H1 (cell line): ENCODE measurements at regions not wholly inside any gene's neighbourhood (a gene's known extent, or its start where the extent isn't known, plus 50 kb on each side); places are given as distances from the start of the nearest gene placed in this dataset.

Experiments used
- CTCF ChIA-PET: fragments of 300-600 bp; sonication (Branson Sonifier 250); formaldehyde crosslinking; loops from one replicate; lab custom pipeline; 2021; ENCODE audit not compliant: partially characterized antibody; lab: Charles Lee
- POLR2A ChIA-PET: fragments of 300-600 bp; sonication (Branson Sonifier 250); formaldehyde crosslinking; loops from one replicate; lab custom pipeline; 2021; ENCODE audit warnings: inconsistent platforms; ENCODE audit not compliant: partially characterized antibody; lab: Charles Lee
- DNase-seq, 2 experiments: peaks; one replicate each; pipeline versions ENCODE4 v3.0.0 to v3.0.0-alpha.2; 2010 to 2022; ENCODE audit warnings: low spot score in 2 of 2, low read depth in 1 of 2, mixed read lengths in 1 of 2
- FAIRE-seq: peaks from 2 replicates; lab custom pipeline; 2011; peaks lifted over from hg19 to GRCh38; lab: Jason Lieb, UNC
- H2AFZ ChIP-seq: 2 replicates; pipeline ENCODE4 v1.8.1; 2012; ENCODE audit warnings: low read length, inconsistent platforms
- H2AK5ac ChIP-seq: 2 replicates; pipeline ENCODE4 v1.6.1; 2013; ENCODE audit warnings: low read depth, low read length
- H2BK120ac ChIP-seq: replicated peaks from 2 replicates; pipeline ENCODE3; 2013; ENCODE audit warnings: low read depth, low read length, inconsistent platforms
- H2BK12ac ChIP-seq: 2 replicates; pipeline ENCODE4 v1.6.1; 2013; ENCODE audit warnings: low read depth, low read length
- H2BK15ac ChIP-seq: 2 replicates; pipeline ENCODE4 v1.6.1; 2013; ENCODE audit warnings: low read length
- H2BK20ac ChIP-seq: 2 replicates; pipeline ENCODE4 v1.6.1; 2013; ENCODE audit warnings: low read length
- H2BK5ac ChIP-seq: 2 replicates; pipeline ENCODE4 v1.6.1; 2013; ENCODE audit warnings: low read depth, low read length
- H3K14ac ChIP-seq: 2 replicates; pipeline ENCODE4 v1.6.1; 2013; ENCODE audit warnings: inconsistent platforms; ENCODE audit not compliant: insufficient read length
- H3K18ac ChIP-seq: 2 replicates; pipeline ENCODE4 v1.6.1; 2013; ENCODE audit warnings: low read length; ENCODE audit errors: extremely low read depth
- H3K23ac ChIP-seq: 2 replicates; pipeline ENCODE4 v1.6.1; 2013; ENCODE audit warnings: inconsistent platforms; ENCODE audit not compliant: insufficient read length
- H3K23me2 ChIP-seq: 2 replicates; pipeline ENCODE4 v1.6.1; 2013; ENCODE audit warnings: low read depth, low read length
- H3K27ac ChIP-seq: 2 replicates; pipeline ENCODE4 v1.6.1; 2011; ENCODE audit warnings: low read depth, low read length, inconsistent platforms
- H3K27me3 ChIP-seq, 4 experiments: replicated peaks in 1 of 4; 1 replicate in 1 of 4; 2 replicates in 3 of 4; pipeline versions ENCODE4 v1.6.1 to v1.8.1; 2011 to 2013; ENCODE audit warnings: low read length in 3 of 4, mild to moderate bottlenecking in 3 of 4, inconsistent platforms in 2 of 4, mixed read lengths in 2 of 4, moderate library complexity in 1 of 4; ENCODE audit not compliant: control insufficient read depth in 3 of 4, insufficient read depth in 3 of 4; ENCODE audit errors: extremely low read depth in 1 of 4
- H3K36me3 ChIP-seq, 4 experiments: 2 replicates each; pipeline versions ENCODE4 v1.6.1 to v1.8.1; 2011 to 2013; ENCODE audit warnings: mild to moderate bottlenecking in 4 of 4, low read length in 3 of 4, moderate library complexity in 2 of 4, control low read depth in 1 of 4, inconsistent platforms in 1 of 4; ENCODE audit not compliant: insufficient read depth in 4 of 4, control insufficient read depth in 2 of 4
- H3K4ac ChIP-seq: replicated peaks from 2 replicates; pipeline ENCODE3; 2013; ENCODE audit warnings: low read length, low read depth, mixed read lengths, inconsistent platforms; ENCODE audit not compliant: insufficient read length
- H3K4me1 ChIP-seq, 4 experiments: replicated peaks in 1 of 4; 1 replicate in 1 of 4; 2 replicates in 3 of 4; pipeline versions ENCODE4 v1.6.1 to v1.8.1; 2011 to 2013; ENCODE audit warnings: low read length in 3 of 4, inconsistent platforms in 2 of 4, mixed read lengths in 1 of 4; ENCODE audit not compliant: insufficient read depth in 4 of 4, control insufficient read depth in 3 of 4
- H3K4me2 ChIP-seq, 2 experiments: 2 replicates each; pipeline versions ENCODE4 v1.6.1 to v1.8.1; 2011 to 2013; ENCODE audit warnings: low read depth in 2 of 2, low read length in 2 of 2, control low read depth in 1 of 2, inconsistent platforms in 1 of 2, mild to moderate bottlenecking in 1 of 2; ENCODE audit not compliant: insufficient read depth in 1 of 2
- H3K4me3 ChIP-seq, 4 experiments: fragments of 200-600, 300-600 bp in 1 of 4; sonication (generic), shearing (Covaris generic), sonication (Bioruptor Twin) in 1 of 4; 2 replicates each; pipeline versions ENCODE4 v1.5.1 to v1.8.1; 2011 to 2016; ENCODE audit warnings: low read length in 4 of 4, low read depth in 3 of 4, control low read depth in 2 of 4, inconsistent platforms in 2 of 4, mild to moderate bottlenecking in 2 of 4, mixed read lengths in 1 of 4, moderate library complexity in 1 of 4; ENCODE audit not compliant: insufficient read depth in 2 of 4; ENCODE audit errors: extremely low read depth in 1 of 4
- H3K56ac ChIP-seq: replicated peaks from 2 replicates; pipeline ENCODE3; 2013; ENCODE audit warnings: low read depth, mild to moderate bottlenecking, mixed read lengths, low read length, inconsistent platforms; ENCODE audit not compliant: insufficient read length
- H3K79me1 ChIP-seq: 2 replicates; pipeline ENCODE4 v1.6.1; 2013; ENCODE audit warnings: low read depth, low read length, control low read depth
- H3K79me2 ChIP-seq, 2 experiments: 2 replicates each; pipeline versions ENCODE4 v1.6.1 to v1.8.1; 2012 to 2013; ENCODE audit warnings: low read length in 2 of 2, mild to moderate bottlenecking in 2 of 2, inconsistent platforms in 1 of 2; ENCODE audit not compliant: insufficient read depth in 2 of 2, control insufficient read depth in 1 of 2
- H3K9ac ChIP-seq, 4 experiments: replicated peaks in 1 of 4; 1 replicate in 1 of 4; 2 replicates in 3 of 4; pipeline versions ENCODE4 v1.6.1 to v1.8.1; 2011 to 2013; ENCODE audit warnings: low read depth in 3 of 4, low read length in 3 of 4, control low read depth in 2 of 4, mild to moderate bottlenecking in 2 of 4, moderate library complexity in 2 of 4, inconsistent platforms in 1 of 4; ENCODE audit errors: extremely low read depth in 1 of 4
- H3K9me3 ChIP-seq, 2 experiments: 2 replicates each; pipeline versions ENCODE4 v1.6.1 to v1.8.1; 2012 to 2013; ENCODE audit warnings: mild to moderate bottlenecking in 2 of 2, moderate library complexity in 2 of 2, control low read depth in 1 of 2, inconsistent platforms in 1 of 2, low read depth in 1 of 2, low read length in 1 of 2, mixed read lengths in 1 of 2; ENCODE audit not compliant: insufficient read depth in 2 of 2
- H4K20me1 ChIP-seq, 2 experiments: replicated peaks in 1 of 2; 2 replicates each; pipeline versions ENCODE3 to v1.8.1; 2011 to 2013; ENCODE audit warnings: inconsistent platforms in 2 of 2, low read length in 2 of 2, mild to moderate bottlenecking in 1 of 2; ENCODE audit not compliant: insufficient read depth in 2 of 2, control insufficient read depth in 1 of 2
- H4K5ac ChIP-seq: 2 replicates; pipeline ENCODE4 v1.6.1; 2013; ENCODE audit warnings: low read length, low read depth, mixed read lengths, inconsistent platforms; ENCODE audit not compliant: insufficient read length
- H4K8ac ChIP-seq: 2 replicates; pipeline ENCODE4 v1.8.0; 2013; ENCODE audit warnings: mild to moderate bottlenecking, moderate library complexity, low read length, inconsistent platforms; ENCODE audit not compliant: insufficient read depth; ENCODE audit errors: extremely low read depth
- H4K91ac ChIP-seq: replicated peaks from 2 replicates; pipeline ENCODE3; 2013; ENCODE audit warnings: low read length, mixed read lengths, inconsistent platforms; ENCODE audit not compliant: insufficient read length
- ASH2L ChIP-seq: fragments of 200-600, 300-600 bp; sonication (generic); IDR thresholded peaks from one replicate; pipeline ENCODE4 v1.7.1; 2017; ENCODE audit warnings: low read length
- CBX5 ChIP-seq: fragments of 300-800, 300-1000 bp; sonication (generic); IDR thresholded peaks from 2 replicates; pipeline ENCODE4 v1.7.1; 2016; ENCODE audit warnings: antibody characterized with exemption, low read length, low read depth
- CEBPB ChIP-seq: IDR thresholded peaks from 2 replicates; pipeline ENCODE4 v1.6.1; 2012; ENCODE audit warnings: low read depth, low read length
- RXRA ChIP-seq: IDR thresholded peaks from 2 replicates; pipeline ENCODE4 v1.6.1; 2011; ENCODE audit warnings: low read depth, mild to moderate bottlenecking, low read length, moderate library complexity; ENCODE audit not compliant: insufficient read depth
- SIN3A ChIP-seq, 2 experiments: IDR thresholded peaks in 1 of 2; conservative IDR thresholded peaks in 1 of 2; 2 replicates each; pipeline ENCODE4 v1.6.1; 2011 to 2012; ENCODE audit warnings: low read length in 2 of 2, improper control_type of control experiment in 1 of 2, low read depth in 1 of 2, mild to moderate bottlenecking in 1 of 2
- USF2 ChIP-seq: IDR thresholded peaks from 2 replicates; pipeline ENCODE4 v1.6.1; 2011; ENCODE audit warnings: low read length, improper control_type of control experiment
- ZNF274 ChIP-seq: IDR thresholded peaks from 2 replicates; pipeline ENCODE4 v1.7.0; 2012; ENCODE audit warnings: low read length, borderline replicate concordance; ENCODE audit errors: extremely low read depth
- TF ChIP-seq, protein P1 (sequence below): IDR thresholded peaks from 2 replicates; pipeline ENCODE4 v1.6.1; 2012; ENCODE audit warnings: inconsistent platforms

- Histone ChIP-seq H3K14ac (no peak overlapping the region), H3K79me2 (no peaks in the 10 kb centered on the region), H3K23me2 (no peaks in the 10 kb centered on the region), H3K56ac (no peak overlapping the region), H2BK12ac (no peak overlapping the region), H4K5ac (no peak overlapping the region), H3K4me2 (no peak overlapping the region), H3K18ac (no peak overlapping the region), H3K9me3 (no peaks in the 10 kb centered on the region), H3K4me1 (peaks cover 0 to 8% (median 2%) of the 10 kb centered on the region in 4 experiments; a peak in 4 of 7 replicates), H2BK20ac (no peak overlapping the region), H2BK15ac (no peak overlapping the region), H3K4me3 (no peak overlapping the region), H3K23ac (no peak overlapping the region), H3K9ac (no peak overlapping the region), H4K91ac (no peak overlapping the region), H3K79me1 (no peaks in the 10 kb centered on the region), H3K36me3 (no peaks in the 10 kb centered on the region; a peak in 1 of 8 replicates), H3K4ac (no peak overlapping the region), H4K8ac (no peak overlapping the region), H3K27ac (no peak overlapping the region), H3K27me3 (no peaks in the 10 kb centered on the region), H2AFZ (no peak overlapping the region), H2AK5ac (no peak overlapping the region), H2BK120ac (no peak overlapping the region), H2BK5ac (no peak overlapping the region), H4K20me1 (no peaks in the 10 kb centered on the region)
- no peak for FAIRE-seq
- ChIA-PET CTCF (interaction anchor here (0.6 kb wide), 1 partner anchor 70 kb away, joined by 3 read pairs; no protein-coding TSS in a partner anchor), POLR2A (no interaction called here)
- no peak for DNase-seq
- TF ChIP-seq ASH2L = no peak
- TF ChIP-seq CEBPB = no peak
- TF ChIP-seq CBX5 = no peak
- no peak for TF ChIP-seq ZNF274
- no peak for TF ChIP-seq SIN3A (conservative IDR thresholded peaks at IDR 0.05 in 1 of 2, IDR thresholded peaks at IDR 0.05 in 1 of 2; ENCODE audit: low read depth in 1 of 2, low read length in 2 of 2)
- TF ChIP-seq USF2 = no peak
- no peak for TF ChIP-seq RXRA
- TF ChIP-seq, protein P1, sequence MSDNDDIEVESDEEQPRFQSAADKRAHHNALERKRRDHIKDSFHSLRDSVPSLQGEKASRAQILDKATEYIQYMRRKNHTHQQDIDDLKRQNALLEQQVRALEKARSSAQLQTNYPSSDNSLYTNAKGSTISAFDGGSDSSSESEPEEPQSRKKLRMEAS = no peak
These were observed 1351.1 kb upstream of the B3GALT2 start for GRCh38 chr1:194537521-194537920.
